Breast epithelium (tissue), 3 donors: ENCODE measurements at regions not wholly inside any gene's neighbourhood (a gene's known extent, or its start where the extent isn't known, plus 50 kb on each side); places are given as distances from the start of the nearest gene placed in this dataset.

Experiments used
- POLR2A ChIP-seq: fragments of 450-650 bp; IDR thresholded peaks from one replicate; pipeline ENCODE4 v1.6.1; 2016; ENCODE audit warnings: antibody characterized with exemption, mild to moderate bottlenecking, moderate library complexity
- POLR2AphosphoS5 ChIP-seq, 3 donors: sonication (generic); formaldehyde crosslinking; IDR thresholded peaks; one replicate each; pipeline ENCODE4 v1.6.1; 2017; ENCODE audit warnings: antibody characterized with exemption in 3 of 3
- TF ChIP-seq, protein P1 (sequence below), 3 donors: fragments of 450-650 bp; IDR thresholded peaks; one replicate each; pipeline ENCODE4 v1.5.1; 2016 to 2017; ENCODE audit warnings: antibody characterized with exemption in 3 of 3, mild to moderate bottlenecking in 3 of 3, moderate library complexity in 3 of 3

DNA sequence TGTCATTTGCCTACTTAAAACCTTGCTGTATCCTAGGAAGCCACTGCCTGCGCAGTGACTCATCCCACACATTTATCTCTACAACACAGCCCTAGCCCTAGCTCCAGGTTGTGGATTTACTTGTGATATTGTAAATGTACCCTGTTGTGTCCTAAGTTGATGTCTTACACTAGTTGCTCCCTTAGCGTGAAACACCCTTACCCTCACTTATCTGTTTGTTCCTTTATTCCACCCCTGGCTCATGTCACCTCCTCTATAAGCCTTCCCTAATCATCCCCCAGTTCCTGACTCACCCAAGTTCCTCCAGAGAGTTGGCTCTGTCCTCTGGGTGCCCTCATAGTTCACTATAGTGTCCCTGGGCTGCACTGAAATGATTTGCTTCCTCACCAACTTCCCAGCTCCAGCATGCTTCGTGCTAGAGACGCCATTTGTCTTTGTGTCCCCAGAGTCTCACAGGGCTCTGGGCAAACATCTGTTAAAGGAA is 431.8 kb upstream of the FAT3 start:
- TF ChIP-seq, protein P1, sequence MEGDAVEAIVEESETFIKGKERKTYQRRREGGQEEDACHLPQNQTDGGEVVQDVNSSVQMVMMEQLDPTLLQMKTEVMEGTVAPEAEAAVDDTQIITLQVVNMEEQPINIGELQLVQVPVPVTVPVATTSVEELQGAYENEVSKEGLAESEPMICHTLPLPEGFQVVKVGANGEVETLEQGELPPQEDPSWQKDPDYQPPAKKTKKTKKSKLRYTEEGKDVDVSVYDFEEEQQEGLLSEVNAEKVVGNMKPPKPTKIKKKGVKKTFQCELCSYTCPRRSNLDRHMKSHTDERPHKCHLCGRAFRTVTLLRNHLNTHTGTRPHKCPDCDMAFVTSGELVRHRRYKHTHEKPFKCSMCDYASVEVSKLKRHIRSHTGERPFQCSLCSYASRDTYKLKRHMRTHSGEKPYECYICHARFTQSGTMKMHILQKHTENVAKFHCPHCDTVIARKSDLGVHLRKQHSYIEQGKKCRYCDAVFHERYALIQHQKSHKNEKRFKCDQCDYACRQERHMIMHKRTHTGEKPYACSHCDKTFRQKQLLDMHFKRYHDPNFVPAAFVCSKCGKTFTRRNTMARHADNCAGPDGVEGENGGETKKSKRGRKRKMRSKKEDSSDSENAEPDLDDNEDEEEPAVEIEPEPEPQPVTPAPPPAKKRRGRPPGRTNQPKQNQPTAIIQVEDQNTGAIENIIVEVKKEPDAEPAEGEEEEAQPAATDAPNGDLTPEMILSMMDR (IDR thresholded peaks at IDR 0.05), result no peak
- TF ChIP-seq POLR2A (no peak), POLR2AphosphoS5 (IDR thresholded peaks at IDR 0.05) (no peak)
